Loucy (cell line): ENCODE measurements at regions not wholly inside any gene's neighbourhood (a gene's known extent, or its start where the extent isn't known, plus 50 kb on each side); places are given as distances from the start of the nearest gene placed in this dataset.

Source experiments
- CTCF ChIP-seq: fragments of 200-600 bp; sonication (generic); conservative IDR thresholded peaks from 2 replicates; pipeline ENCODE4 v1.5.1; 2014; ENCODE audit warnings: mild to moderate bottlenecking, antibody characterized with exemption, low read length
- EZH2phosphoT487 ChIP-seq: fragments of 200-600 bp; IDR thresholded peaks from 2 replicates; pipeline ENCODE4 v1.6.1; 2018; ENCODE audit warnings: antibody characterized with exemption, mild to moderate bottlenecking, moderate library complexity, borderline replicate concordance

- TF ChIP-seq CTCF (0 out of 2 replicates have a peak, but pooled peaks have one; percentile 11), EZH2phosphoT487 (no peak)
Measured at GRCh38 chr3:35064761-35065160, 574.6 kb upstream of the ARPP21 start.
